BE2C (cell line): ENCODE measurements at regions not wholly inside any gene's neighbourhood (a gene's known extent, or its start where the extent isn't known, plus 50 kb on each side); places are given as distances from the start of the nearest gene placed in this dataset.

Source experiments
- DNase-seq: peaks from one replicate; pipeline ENCODE4 v3.0.0-alpha.2; 2020
- H3K27me3 ChIP-seq: fragments of 250-450 bp; sonication (Bioruptor Pico); 2 replicates; pipeline ENCODE4 v1.5.1; 2020; ENCODE audit warnings: mild to moderate bottlenecking
- H3K36me3 ChIP-seq: fragments of 250-450 bp; sonication (Bioruptor Pico); 2 replicates; pipeline ENCODE4 v1.5.1; 2020; ENCODE audit warnings: mild to moderate bottlenecking
- H3K4me1 ChIP-seq: fragments of 250-450 bp; sonication (Bioruptor Pico); 2 replicates; pipeline ENCODE4 v1.5.1; 2020
- H3K4me3 ChIP-seq: 2 replicates; pipeline ENCODE4 v1.5.1; 2011; ENCODE audit warnings: low read depth, low read length
- H3K9me3 ChIP-seq: fragments of 250-450 bp; sonication (Bioruptor Pico); 2 replicates; pipeline ENCODE4 v1.5.1; 2020
- TF ChIP-seq, protein P1 (sequence below): IDR thresholded peaks from 2 replicates; pipeline ENCODE4 v1.5.1; 2012; ENCODE audit warnings: mild to moderate bottlenecking, low read depth, low read length

DNA sequence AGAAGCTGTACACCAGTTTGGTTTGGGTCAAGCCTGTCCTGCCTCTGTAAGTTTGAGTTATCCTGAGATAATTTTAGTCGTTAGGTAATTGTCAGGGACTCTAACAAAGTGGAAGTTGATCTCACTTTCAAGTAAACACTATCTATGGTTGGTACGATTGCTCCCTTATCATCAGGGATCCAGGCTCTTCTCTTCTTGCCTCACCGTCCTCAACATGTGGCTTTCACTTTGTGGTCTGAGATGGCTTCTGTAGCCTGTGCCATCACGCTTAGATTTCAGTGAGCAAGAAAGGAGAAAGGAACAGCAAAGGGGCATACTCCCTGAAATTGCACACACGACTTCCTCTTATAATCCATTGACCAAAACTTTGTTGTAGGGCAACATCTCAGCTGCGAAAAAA, 115.6 kb downstream of the CTAGE1 start:
- TF ChIP-seq, protein P1, sequence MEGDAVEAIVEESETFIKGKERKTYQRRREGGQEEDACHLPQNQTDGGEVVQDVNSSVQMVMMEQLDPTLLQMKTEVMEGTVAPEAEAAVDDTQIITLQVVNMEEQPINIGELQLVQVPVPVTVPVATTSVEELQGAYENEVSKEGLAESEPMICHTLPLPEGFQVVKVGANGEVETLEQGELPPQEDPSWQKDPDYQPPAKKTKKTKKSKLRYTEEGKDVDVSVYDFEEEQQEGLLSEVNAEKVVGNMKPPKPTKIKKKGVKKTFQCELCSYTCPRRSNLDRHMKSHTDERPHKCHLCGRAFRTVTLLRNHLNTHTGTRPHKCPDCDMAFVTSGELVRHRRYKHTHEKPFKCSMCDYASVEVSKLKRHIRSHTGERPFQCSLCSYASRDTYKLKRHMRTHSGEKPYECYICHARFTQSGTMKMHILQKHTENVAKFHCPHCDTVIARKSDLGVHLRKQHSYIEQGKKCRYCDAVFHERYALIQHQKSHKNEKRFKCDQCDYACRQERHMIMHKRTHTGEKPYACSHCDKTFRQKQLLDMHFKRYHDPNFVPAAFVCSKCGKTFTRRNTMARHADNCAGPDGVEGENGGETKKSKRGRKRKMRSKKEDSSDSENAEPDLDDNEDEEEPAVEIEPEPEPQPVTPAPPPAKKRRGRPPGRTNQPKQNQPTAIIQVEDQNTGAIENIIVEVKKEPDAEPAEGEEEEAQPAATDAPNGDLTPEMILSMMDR = no peak
- no peak for DNase-seq

DNA sequence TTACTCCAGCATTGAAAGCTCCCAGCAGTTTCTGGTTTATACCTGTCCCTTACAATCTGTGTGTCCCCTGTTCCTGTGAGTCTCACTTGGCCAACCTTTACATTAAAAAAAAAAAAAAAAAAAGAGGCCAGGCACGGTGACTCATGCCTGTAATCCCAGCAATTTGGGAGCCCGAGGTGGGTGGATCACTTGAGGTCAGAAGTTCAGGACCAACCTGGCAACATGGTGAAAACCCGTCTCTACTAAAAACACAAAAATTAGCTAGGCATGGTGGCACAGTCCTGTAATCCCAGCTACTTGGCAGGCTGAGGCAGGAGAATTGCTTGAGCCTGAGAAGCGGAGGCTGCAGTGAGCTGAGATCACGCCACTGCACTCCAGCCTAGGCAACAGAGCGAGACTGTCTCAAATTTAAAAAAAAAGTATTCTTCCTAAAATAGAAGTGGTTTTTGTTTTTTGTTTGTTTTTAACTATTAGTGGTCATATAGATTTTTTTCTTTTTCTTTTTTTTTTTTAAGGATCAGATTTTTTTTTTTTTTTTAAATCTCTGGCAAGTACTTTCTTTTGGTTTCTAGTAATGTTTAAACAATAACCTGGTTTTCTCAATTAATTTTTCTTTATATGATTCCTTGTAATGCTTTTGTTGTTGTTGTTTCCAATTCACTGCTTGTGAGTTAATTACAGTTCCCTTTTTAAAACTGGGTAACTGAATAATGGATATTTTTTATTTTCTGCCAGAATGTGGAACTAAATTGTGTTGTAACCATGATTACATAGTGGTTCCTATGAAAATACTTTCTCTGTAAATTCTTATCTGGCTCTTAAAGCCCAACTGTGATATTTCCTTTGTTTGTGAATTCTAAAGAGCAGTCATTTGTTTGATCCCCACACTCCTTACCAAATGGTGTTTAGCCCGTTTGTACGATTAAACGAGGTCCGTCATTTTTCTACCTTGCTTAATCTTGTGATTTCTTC, 116.8 kb downstream of the CTAGE1 start:
- no peaks in the 10 kb centered on the region for H3K9me3 ChIP-seq
- no peaks in the 10 kb centered on the region for H3K27me3 ChIP-seq
- no peak for DNase-seq
- H3K36me3 ChIP-seq = no peaks in the 10 kb centered on the region
- H3K4me3 ChIP-seq = no peak overlapping the region
- H3K4me1 ChIP-seq = no peaks in the 10 kb centered on the region
- TF ChIP-seq, protein P1 = no peak

More for the DNA sequence above, 115.6 kb downstream of the CTAGE1 start:
- H3K36me3 ChIP-seq = no peaks in the 10 kb centered on the region
- H3K4me1 ChIP-seq = no peaks in the 10 kb centered on the region
- H3K27me3 ChIP-seq = no peaks in the 10 kb centered on the region
- no peak overlapping the region for H3K4me3 ChIP-seq
- no peaks in the 10 kb centered on the region for H3K9me3 ChIP-seq

DNA sequence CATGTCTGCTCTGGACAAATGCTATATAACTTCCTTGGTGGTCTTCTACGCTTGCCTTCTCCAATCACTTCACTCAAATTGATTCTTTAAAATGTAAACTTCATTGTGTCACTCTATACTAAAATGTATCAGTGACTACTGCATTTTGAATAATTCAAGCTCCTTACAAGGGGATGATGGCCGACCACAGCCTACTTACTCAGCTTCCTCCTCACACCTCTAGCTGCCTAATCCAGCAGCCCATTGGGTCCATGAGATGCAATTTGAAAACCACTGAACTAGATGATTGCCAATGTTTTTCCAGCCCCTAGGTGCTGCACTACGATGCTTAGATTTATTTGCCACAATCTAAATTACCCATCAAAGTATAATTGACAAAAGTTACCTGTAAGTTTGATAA, 120.7 kb downstream of the CTAGE1 start:
- H3K27me3 ChIP-seq = no peaks in the 10 kb centered on the region
- H3K36me3 ChIP-seq = no peaks in the 10 kb centered on the region
- TF ChIP-seq, protein P1 = no peak
- H3K9me3 ChIP-seq = no peaks in the 10 kb centered on the region
- no peaks in the 10 kb centered on the region for H3K4me1 ChIP-seq
- H3K4me3 ChIP-seq = no peak overlapping the region
- no peak for DNase-seq

DNA sequence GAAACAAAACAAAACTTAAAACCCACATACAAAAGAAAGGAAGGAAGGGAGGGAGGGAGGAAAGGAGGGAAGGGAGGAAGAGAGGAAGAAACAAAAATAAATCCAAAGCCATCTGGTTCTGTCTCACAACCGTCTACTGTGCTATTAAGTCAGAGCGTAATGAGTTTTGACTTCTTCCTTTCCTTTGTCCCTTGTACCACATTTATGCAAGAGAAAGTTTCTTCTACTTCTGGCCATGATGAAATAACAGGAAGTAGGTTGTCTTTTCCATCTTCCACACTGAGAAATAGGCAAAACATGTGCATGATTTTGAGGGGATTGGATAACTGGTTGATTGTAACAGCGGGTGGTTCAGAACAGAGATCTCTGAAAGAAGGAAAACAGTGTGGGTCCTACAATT, 121.4 kb downstream of the CTAGE1 start:
- Histone ChIP-seq H3K4me3 (no peak overlapping the region), H3K27me3 (no peaks in the 10 kb centered on the region), H3K36me3 (no peaks in the 10 kb centered on the region), H3K9me3 (no peaks in the 10 kb centered on the region), H3K4me1 (no peaks in the 10 kb centered on the region)
- DNase-seq = no peak
- TF ChIP-seq, protein P1 = no peak

DNA sequence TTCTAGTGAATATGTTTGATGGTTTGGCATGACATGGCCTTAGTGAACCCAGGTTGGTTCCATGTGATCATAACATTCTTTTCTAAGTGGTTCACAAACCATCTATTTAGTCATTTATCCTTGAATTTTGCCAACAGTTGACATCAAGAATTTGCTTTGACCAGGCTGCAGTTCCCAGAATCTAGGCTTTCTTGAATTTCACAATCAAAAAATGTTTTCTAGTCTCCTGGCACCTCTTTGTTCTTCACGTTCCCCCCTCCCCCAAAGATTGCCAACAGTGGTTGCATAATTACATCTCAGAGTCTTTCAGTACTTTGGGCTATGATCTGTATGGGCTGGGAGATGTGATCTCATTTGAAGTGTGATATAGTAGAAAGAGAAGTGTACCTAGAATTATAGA, 124.0 kb downstream of the GATA6 start:
- Histone ChIP-seq H3K4me1 (no peaks in the 10 kb centered on the region), H3K4me3 (no peak overlapping the region), H3K27me3 (no peaks in the 10 kb centered on the region), H3K9me3 (no peaks in the 10 kb centered on the region), H3K36me3 (no peaks in the 10 kb centered on the region)
- DNase-seq = no peak
- TF ChIP-seq, protein P1 = no peak

DNA sequence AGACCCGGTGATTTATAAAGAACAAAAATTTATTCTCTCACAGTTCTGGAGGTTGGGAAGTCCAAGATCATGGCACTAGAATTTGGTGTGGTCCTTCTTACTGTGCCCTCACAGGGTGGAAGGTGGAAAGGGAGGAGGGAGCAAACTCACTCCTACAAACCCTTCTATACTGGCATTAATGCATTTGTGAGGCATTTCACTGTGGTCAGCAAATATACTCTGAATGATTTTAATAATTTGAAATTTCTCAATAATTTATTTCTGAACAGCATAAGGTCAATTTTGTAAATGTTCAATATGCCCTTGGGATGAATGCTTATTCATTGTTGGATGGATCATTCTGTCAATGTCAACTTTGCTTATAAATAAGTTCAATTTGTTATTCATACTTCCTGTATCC, 120.6 kb downstream of the GATA6 start:
- Histone ChIP-seq H3K27me3 (no peaks in the 10 kb centered on the region), H3K4me1 (no peaks in the 10 kb centered on the region), H3K36me3 (no peaks in the 10 kb centered on the region), H3K4me3 (no peak overlapping the region), H3K9me3 (no peaks in the 10 kb centered on the region)
- DNase-seq = no peak
- TF ChIP-seq, protein P1 = no peak
